Loucy (cell line): ENCODE measurements at regions not wholly inside any gene's neighbourhood (a gene's known extent, or its start where the extent isn't known, plus 50 kb on each side); places are given as distances from the start of the nearest gene placed in this dataset.
"Not testable (repeated sequence)": the region's sequence is repeated elsewhere in the genome, so short reads cannot be mapped to it uniquely, and the experiment has no call there.

Experiments
- EZH2phosphoT487 ChIP-seq: fragments of 200-600 bp; IDR thresholded peaks from 2 replicates; pipeline ENCODE4 v1.6.1; 2018; ENCODE audit warnings: antibody characterized with exemption, mild to moderate bottlenecking, moderate library complexity, borderline replicate concordance
- TF ChIP-seq, protein P1 (sequence below): fragments of 200-600 bp; sonication (generic); conservative IDR thresholded peaks from 2 replicates; pipeline ENCODE4 v1.5.1; 2014; ENCODE audit warnings: mild to moderate bottlenecking, antibody characterized with exemption, low read length

DNA sequence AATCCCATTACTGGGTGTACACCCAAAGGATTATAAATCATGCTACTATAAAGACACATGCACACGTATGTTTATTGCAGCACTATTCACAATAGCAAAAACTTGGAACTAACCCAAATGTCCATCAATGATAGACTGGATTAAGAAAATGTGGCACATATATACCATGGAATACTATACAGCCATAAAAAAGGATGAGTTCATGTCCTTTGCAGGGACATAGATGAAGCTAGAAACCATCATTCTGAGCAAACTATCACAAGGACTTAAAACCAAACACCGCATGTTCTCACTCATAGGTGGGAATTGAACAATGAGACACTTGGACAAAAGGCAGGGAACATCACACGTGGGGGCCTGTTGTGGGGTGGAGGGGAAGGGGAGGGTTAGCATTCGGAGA lies 76.8 kb upstream of the RREB1 start:
- TF ChIP-seq, protein P1, sequence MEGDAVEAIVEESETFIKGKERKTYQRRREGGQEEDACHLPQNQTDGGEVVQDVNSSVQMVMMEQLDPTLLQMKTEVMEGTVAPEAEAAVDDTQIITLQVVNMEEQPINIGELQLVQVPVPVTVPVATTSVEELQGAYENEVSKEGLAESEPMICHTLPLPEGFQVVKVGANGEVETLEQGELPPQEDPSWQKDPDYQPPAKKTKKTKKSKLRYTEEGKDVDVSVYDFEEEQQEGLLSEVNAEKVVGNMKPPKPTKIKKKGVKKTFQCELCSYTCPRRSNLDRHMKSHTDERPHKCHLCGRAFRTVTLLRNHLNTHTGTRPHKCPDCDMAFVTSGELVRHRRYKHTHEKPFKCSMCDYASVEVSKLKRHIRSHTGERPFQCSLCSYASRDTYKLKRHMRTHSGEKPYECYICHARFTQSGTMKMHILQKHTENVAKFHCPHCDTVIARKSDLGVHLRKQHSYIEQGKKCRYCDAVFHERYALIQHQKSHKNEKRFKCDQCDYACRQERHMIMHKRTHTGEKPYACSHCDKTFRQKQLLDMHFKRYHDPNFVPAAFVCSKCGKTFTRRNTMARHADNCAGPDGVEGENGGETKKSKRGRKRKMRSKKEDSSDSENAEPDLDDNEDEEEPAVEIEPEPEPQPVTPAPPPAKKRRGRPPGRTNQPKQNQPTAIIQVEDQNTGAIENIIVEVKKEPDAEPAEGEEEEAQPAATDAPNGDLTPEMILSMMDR, result not testable (repeated sequence)
- TF ChIP-seq EZH2phosphoT487, result not testable (repeated sequence)
